MCF 10A (cell line): ENCODE measurements at regions not wholly inside any gene's neighbourhood (a gene's known extent, or its start where the extent isn't known, plus 50 kb on each side); places are given as distances from the start of the nearest gene placed in this dataset.

Source experiments
- BruUV-seq: library from RNA; stranded (reverse); fragments of 400-500 nt; replicated peaks from 2 replicates; lab custom pipeline; 2021; lab: Mats Ljungman, UMichigan
- CTCF ChIA-PET: fragments of 300-600 bp; sonication (Branson Sonifier 250); formaldehyde crosslinking; extraction: SDS; loops from one replicate; lab custom pipeline; 2021; ENCODE audit warnings: antibody characterized with exemption, inconsistent platforms; lab: Yijun Ruan, JAX
- POLR2A ChIA-PET: fragments of 300-600, 350-650 bp; sonication (Branson Sonifier 250); formaldehyde crosslinking; extraction: SDS; loops from one replicate; lab custom pipeline; 2020; ENCODE audit warnings: antibody characterized with exemption, inconsistent platforms; lab: Yijun Ruan, JAX
- DNase-seq: peaks from one replicate; pipeline ENCODE4 v3.0.0-alpha.2; 2018; ENCODE audit not compliant: unreplicated experiment
- H3K27ac Mint-ChIP-seq: one replicate; pipeline ENCODE4 v1.8.0; 2022; ENCODE audit warnings: mild to moderate bottlenecking, low read depth, mixed read lengths; ENCODE audit not compliant: unreplicated experiment
- H3K27me3 Mint-ChIP-seq: one replicate; pipeline ENCODE4 v1.8.0; 2022; ENCODE audit warnings: mixed read lengths; ENCODE audit not compliant: insufficient read depth, unreplicated experiment
- H3K36me3 Mint-ChIP-seq: one replicate; pipeline ENCODE4 v1.8.0; 2022; ENCODE audit warnings: mild to moderate bottlenecking, moderate library complexity, mixed read lengths; ENCODE audit not compliant: insufficient read depth, unreplicated experiment
- H3K4me1 Mint-ChIP-seq: one replicate; pipeline ENCODE4 v1.8.0; 2022; ENCODE audit warnings: mixed read lengths; ENCODE audit not compliant: insufficient read depth, unreplicated experiment
- H3K4me3 Mint-ChIP-seq: one replicate; pipeline ENCODE4 v1.8.0; 2022; ENCODE audit warnings: mild to moderate bottlenecking, moderate library complexity, mixed read lengths; ENCODE audit not compliant: unreplicated experiment
- H3K9me3 Mint-ChIP-seq: one replicate; pipeline ENCODE4 v1.8.0; 2022; ENCODE audit warnings: mixed read lengths; ENCODE audit not compliant: unreplicated experiment
- CTCF ChIP-seq: fragments of 200-600 bp; IDR thresholded peaks from one replicate; pipeline ENCODE4 v1.8.0; 2022; ENCODE audit warnings: antibody characterized with exemption, mild to moderate bottlenecking; ENCODE audit not compliant: unreplicated experiment
- intact Hi-C: fragments of 100-400 bp; cut with micrococcal nuclease; formaldehyde crosslinking; loops from 2 replicates; pipeline ENCODE4 v1.14.1; 2022

- intact Hi-C loops: no loop called here
- CTCF ChIA-PET: no interaction called here
- BruUV-seq: no TSS peak
- no peaks in the 10 kb centered on the region for H3K36me3 Mint-ChIP-seq
- no peaks in the 10 kb centered on the region for H3K27me3 Mint-ChIP-seq
- peaks cover 8% of the 10 kb centered on the region for H3K9me3 Mint-ChIP-seq
- DNase-seq: no peak
- POLR2A ChIA-PET: no interaction called here
- H3K4me1 Mint-ChIP-seq: no peaks in the 10 kb centered on the region
- no peak overlapping the region for H3K27ac Mint-ChIP-seq
- H3K4me3 Mint-ChIP-seq: no peak overlapping the region
- TF ChIP-seq CTCF: no peak
Measured at GRCh38 chr6:14231501-14232280, 114.1 kb downstream of the CD83 start.

- Mint-ChIP-seq H3K27ac (no peak overlapping the region), H3K36me3 (no peaks in the 10 kb centered on the region), H3K4me1 (no peaks in the 10 kb centered on the region), H3K27me3 (no peaks in the 10 kb centered on the region), H3K9me3 (no peaks in the 10 kb centered on the region), H3K4me3 (no peak overlapping the region)
- TF ChIP-seq CTCF: no peak
- DNase-seq: no peak
- ChIA-PET POLR2A (no interaction called here), CTCF (no interaction called here)
- BruUV-seq: no TSS peak
- intact Hi-C loops: no loop called here
Measured at GRCh38 chr6:14232889-14233288, 115.3 kb downstream of the CD83 start.

GRCh38 chr6:14235653-14236356 lies 118.2 kb downstream of the CD83 start:
- no peaks in the 10 kb centered on the region for H3K4me1 Mint-ChIP-seq
- H3K27me3 Mint-ChIP-seq: no peaks in the 10 kb centered on the region
- BruUV-seq: no TSS peak
- no peaks in the 10 kb centered on the region for H3K9me3 Mint-ChIP-seq
- no peak overlapping the region for H3K4me3 Mint-ChIP-seq
- ChIA-PET POLR2A (no interaction called here), CTCF (interaction anchor here (0.7 kb wide), 1 partner anchor 624 kb away, joined by 3 read pairs; no protein-coding TSS in a partner anchor)
- intact Hi-C loops: no loop called here
- TF ChIP-seq CTCF: no peak
- no peak for DNase-seq
- no peak overlapping the region for H3K27ac Mint-ChIP-seq
- H3K36me3 Mint-ChIP-seq: no peaks in the 10 kb centered on the region

- BruUV-seq: no TSS peak
- TF ChIP-seq CTCF: no peak
- DNase-seq: no peak
- Mint-ChIP-seq H3K36me3 (no peaks in the 10 kb centered on the region), H3K4me1 (no peaks in the 10 kb centered on the region), H3K4me3 (no peak overlapping the region), H3K27me3 (no peaks in the 10 kb centered on the region), H3K9me3 (no peaks in the 10 kb centered on the region), H3K27ac (no peak overlapping the region)
- CTCF ChIA-PET: no interaction called here
- POLR2A ChIA-PET: no interaction called here
- intact Hi-C loops: no loop called here
Measured at GRCh38 chr6:14239097-14239496, 121.5 kb downstream of the CD83 start.
